Stomach smooth muscle (tissue), 2 donors: ENCODE measurements at regions not wholly inside any gene's neighbourhood (a gene's known extent, or its start where the extent isn't known, plus 50 kb on each side); places are given as distances from the start of the nearest gene placed in this dataset.

Experiments used
- H3K27ac ChIP-seq: one replicate; pipeline ENCODE4 v1.7.0; 2013; ENCODE audit warnings: mild to moderate bottlenecking, low read length, inconsistent platforms
- H3K27me3 ChIP-seq, 2 donors: one replicate each; pipeline ENCODE4 v1.7.0; 2013; ENCODE audit warnings: low read length in 2 of 2; ENCODE audit not compliant: insufficient read depth in 2 of 2, control insufficient read depth in 1 of 2
- H3K36me3 ChIP-seq, 2 donors: one replicate each; pipeline ENCODE4 v1.7.0; 2013; ENCODE audit warnings: low read length in 2 of 2; ENCODE audit not compliant: control insufficient read depth in 2 of 2, insufficient read depth in 2 of 2
- H3K4me1 ChIP-seq: one replicate; pipeline ENCODE4 v1.7.0; 2013; ENCODE audit warnings: low read length; ENCODE audit not compliant: control insufficient read depth, insufficient read depth
- H3K4me3 ChIP-seq, 2 donors: one replicate each; pipeline ENCODE4 v1.7.0; 2013; ENCODE audit warnings: low read length in 2 of 2
- H3K9ac ChIP-seq, 2 donors: one replicate each; pipeline ENCODE4 v1.7.0; 2013; ENCODE audit warnings: low read length in 2 of 2, mild to moderate bottlenecking in 1 of 2
- H3K9me3 ChIP-seq, 2 donors: one replicate each; pipeline ENCODE4 v1.7.0; 2013; ENCODE audit warnings: low read length in 2 of 2; ENCODE audit not compliant: control insufficient read depth in 2 of 2
- donor health status: healthy.
- donor health status: Pancreatic carcinoma.

DNA sequence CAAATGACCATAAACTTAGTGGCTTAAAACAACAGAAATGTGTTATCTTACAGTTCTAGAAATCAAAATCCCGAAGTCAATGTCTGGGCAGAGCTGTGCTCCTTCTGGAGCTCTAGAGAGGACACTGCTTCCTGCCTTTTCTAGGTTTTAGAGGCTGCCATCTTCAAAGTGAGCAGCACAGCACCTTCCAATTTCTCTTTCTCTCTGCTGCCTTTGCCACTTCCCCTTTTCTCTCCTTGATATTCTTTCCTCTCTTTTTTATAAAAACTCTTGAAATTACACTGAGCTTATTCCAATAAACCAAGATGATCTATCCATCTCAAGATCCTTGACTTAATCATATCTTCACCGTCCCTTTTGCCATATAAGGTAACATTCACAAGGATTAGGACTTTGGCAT lies 616.9 kb downstream of the PLPP3 start:
- H3K36me3 ChIP-seq: no peaks in the 10 kb centered on the region

DNA sequence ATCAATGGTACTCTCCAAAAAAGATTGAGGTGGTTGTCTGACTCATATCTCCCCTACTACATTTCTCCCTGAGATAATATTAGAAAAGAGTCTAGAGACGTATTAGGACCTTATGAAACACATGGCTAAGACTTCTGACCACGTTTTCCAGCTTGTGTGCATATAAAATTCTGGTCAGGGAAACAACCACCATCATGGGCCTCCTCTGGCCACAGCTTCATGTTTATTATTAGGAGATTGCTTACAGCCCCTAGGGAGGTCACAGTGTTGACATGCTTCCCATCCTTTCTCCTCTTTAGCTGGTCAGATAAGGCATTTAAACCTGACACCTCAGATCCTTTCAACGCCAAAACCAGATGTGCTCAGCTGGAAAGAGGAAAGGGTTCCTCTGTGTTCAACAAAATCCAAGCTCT lies 620.2 kb downstream of the PLPP3 start:
- H3K36me3 ChIP-seq: no peaks in the 10 kb centered on the region
- no peak overlapping the region for H3K27ac ChIP-seq
- no peaks in the 10 kb centered on the region for H3K27me3 ChIP-seq
- H3K9me3 ChIP-seq: no peaks in the 10 kb centered on the region
- H3K9ac ChIP-seq: no peak overlapping the region
- no peak overlapping the region for H3K4me3 ChIP-seq
- H3K4me1 ChIP-seq: no peaks in the 10 kb centered on the region

More for the DNA sequence above, 616.9 kb downstream of the PLPP3 start:
- Histone ChIP-seq H3K4me3 (no peak overlapping the region), H3K9ac (no peak overlapping the region), H3K27me3 (no peaks in the 10 kb centered on the region), H3K27ac (no peak overlapping the region), H3K9me3 (no peaks in the 10 kb centered on the region), H3K4me1 (no peaks in the 10 kb centered on the region)

DNA sequence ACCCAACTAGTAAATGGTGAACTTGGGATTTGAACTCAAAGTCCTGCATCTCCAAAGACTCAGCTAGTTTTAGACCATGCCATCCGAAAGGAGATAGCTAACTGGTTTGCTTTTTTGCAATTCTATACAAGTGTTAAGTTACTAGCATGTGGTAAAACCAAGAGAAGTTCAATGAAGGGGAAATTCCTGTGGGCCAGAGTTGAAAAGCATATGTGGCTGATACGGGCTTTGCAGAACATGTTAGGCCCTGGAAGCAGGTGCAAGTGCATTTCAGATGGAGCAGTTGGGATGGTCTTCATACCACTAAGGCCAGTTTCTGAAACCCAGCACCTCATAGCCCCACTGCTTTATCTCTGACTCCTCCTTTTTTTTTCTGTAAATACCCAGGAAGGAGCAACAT lies 620.9 kb downstream of the PLPP3 start:
- H3K9ac ChIP-seq: no peak overlapping the region
- H3K9me3 ChIP-seq: peaks cover 0 to 3% of the 10 kb centered on the region in 2 donors
- no peak overlapping the region for H3K27ac ChIP-seq
- H3K4me1 ChIP-seq: no peaks in the 10 kb centered on the region
- H3K36me3 ChIP-seq: no peaks in the 10 kb centered on the region
- H3K4me3 ChIP-seq: no peak overlapping the region
- H3K27me3 ChIP-seq: no peaks in the 10 kb centered on the region

DNA sequence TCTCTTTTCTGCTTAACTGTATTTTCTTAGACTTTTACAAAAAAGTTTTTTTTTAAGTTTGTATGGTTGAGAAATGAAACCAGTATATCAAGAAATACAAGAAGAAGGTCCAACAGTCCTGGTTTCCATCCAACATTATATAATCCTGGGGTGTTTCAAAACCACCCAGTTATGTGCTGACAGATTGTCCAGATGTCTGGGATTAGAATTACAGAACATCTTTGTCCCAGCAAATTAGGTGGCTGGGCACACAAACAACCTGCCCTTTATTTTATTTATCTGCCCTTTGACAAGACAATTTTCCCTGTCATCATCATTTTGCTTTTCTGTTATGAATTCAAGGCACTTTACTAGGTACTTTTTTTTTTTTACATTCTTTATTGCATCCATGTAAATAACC lies 622.1 kb downstream of the PLPP3 start:
- H3K9ac ChIP-seq: no peak overlapping the region
- no peaks in the 10 kb centered on the region for H3K27me3 ChIP-seq
- no peaks in the 10 kb centered on the region for H3K36me3 ChIP-seq
- H3K4me1 ChIP-seq: no peaks in the 10 kb centered on the region
- H3K4me3 ChIP-seq: no peak overlapping the region
- peaks cover 0 to 6% of the 10 kb centered on the region in 2 donors for H3K9me3 ChIP-seq
- H3K27ac ChIP-seq: no peak overlapping the region

DNA sequence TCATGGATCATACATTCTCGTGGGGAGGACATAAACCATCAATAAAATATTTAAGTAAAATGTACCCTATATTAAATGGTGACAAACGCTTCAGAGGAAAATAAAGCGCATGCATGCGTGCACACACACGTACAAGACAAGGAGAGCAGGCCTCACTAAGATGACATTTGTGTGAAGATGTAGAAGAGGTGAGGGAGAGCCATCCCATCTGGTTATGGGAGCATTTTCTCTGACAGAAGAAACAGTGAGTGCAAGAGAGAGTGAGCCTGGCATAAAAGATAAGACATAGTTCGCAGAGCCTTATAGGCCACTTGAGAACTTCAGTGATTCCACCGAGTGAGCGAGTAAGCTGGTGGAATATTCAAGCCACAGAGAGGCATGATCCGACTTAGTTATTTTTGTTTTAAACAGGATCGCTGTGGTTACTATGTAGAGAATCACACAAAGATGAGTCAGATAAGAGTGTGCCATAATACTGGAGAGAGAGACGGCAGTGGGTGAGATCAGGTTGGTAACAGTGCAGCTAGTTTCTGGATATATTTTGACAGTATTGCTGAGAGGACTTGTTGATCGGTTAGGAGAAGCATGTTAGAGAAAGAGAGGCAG lies 624.2 kb downstream of the PLPP3 start:
- Histone ChIP-seq H3K4me1 (no peaks in the 10 kb centered on the region), H3K27me3 (no peaks in the 10 kb centered on the region), H3K36me3 (no peaks in the 10 kb centered on the region), H3K9me3 (peaks cover 0 to 6% of the 10 kb centered on the region in 2 donors), H3K27ac (no peak overlapping the region), H3K9ac (no peak overlapping the region), H3K4me3 (no peak overlapping the region)

DNA sequence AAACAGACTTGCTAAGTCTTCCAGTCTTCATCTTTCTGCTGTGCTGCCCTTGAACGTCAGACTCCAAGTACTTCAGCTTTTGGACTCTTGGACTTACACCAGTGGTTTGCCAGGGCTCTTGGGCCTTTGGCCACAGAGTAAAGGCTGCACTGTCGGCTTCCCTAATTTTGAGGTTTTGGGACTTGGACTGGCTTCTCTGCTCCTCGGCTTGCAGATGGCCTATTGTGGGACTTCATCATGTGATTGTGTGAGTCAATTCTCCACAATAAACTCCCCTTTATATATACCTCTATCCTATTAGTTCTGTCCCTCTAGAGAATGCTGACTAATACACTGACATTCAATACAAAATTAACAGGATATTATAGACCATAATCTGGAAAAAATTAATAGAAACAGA lies 628.1 kb downstream of the PLPP3 start:
- H3K9ac ChIP-seq: no peak overlapping the region
- H3K27me3 ChIP-seq: no peaks in the 10 kb centered on the region
- H3K27ac ChIP-seq: no peak overlapping the region
- H3K9me3 ChIP-seq: peaks cover 0 to 6% of the 10 kb centered on the region in 2 donors
- no peaks in the 10 kb centered on the region for H3K4me1 ChIP-seq
- H3K4me3 ChIP-seq: no peak overlapping the region
- no peaks in the 10 kb centered on the region for H3K36me3 ChIP-seq

DNA sequence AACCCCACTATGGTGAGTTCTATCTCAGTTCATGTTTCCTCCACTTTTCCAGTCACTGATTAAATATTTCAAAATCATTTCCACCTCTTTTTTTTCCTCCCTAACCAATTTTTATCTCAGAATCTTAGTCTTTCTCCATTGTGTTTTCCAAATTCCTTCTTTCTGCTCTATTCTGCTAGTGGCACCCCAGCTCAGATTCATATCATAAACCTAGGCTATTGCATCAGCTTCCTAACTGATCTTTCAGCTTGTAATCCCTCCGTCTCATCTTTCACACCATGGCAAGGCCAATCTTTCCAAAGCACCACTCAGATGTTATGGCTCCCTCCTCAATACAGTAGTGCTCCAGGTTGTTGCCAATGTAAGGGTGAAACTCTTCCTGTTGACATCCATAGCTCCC lies 631.9 kb downstream of the PLPP3 start:
- H3K9me3 ChIP-seq: no peaks in the 10 kb centered on the region
- no peak overlapping the region for H3K27ac ChIP-seq
- H3K4me1 ChIP-seq: peaks cover 2% of the 10 kb centered on the region
- H3K27me3 ChIP-seq: no peaks in the 10 kb centered on the region
- H3K36me3 ChIP-seq: no peaks in the 10 kb centered on the region
- no peak overlapping the region for H3K4me3 ChIP-seq
- H3K9ac ChIP-seq: no peak overlapping the region

DNA sequence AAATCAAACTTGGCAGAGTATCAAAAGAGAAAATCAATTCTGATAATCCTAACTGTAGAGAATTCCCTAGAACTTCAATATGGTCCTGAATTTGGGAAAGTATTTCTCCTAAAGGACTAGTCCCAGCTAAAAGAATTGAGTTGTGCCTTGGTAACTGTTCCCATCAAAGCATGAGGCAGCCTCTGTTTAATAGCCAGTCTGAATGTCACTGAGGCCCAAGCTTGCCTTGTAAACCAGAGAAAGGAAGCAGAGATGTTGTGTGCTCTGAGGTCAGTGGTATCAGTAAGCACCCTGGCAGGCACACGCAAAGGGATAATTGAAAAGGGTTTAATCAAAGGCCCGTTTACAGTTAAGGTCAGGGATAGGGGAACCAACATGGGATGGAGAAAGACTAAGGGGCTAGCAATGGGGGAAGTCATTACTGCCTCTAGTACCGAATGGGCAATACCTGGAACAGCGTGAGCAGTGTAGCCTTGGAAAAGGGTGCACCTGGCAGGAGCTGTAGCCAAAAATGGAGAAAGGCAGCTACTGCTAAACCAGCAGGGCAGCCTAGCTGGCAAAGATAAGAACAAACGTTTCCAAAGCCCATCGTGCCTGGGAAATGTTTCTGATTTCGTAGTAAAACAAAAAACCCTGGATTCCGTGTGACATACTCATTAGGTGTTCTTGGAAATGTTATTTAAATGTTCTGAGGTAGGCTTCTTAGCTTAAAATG lies 635.5 kb downstream of the PLPP3 start:
- Histone ChIP-seq H3K9ac (no peak overlapping the region), H3K9me3 (no peaks in the 10 kb centered on the region), H3K4me1 (peaks cover 5% of the 10 kb centered on the region), H3K4me3 (no peak overlapping the region), H3K36me3 (no peaks in the 10 kb centered on the region), H3K27ac (no peak overlapping the region), H3K27me3 (no peaks in the 10 kb centered on the region)

DNA sequence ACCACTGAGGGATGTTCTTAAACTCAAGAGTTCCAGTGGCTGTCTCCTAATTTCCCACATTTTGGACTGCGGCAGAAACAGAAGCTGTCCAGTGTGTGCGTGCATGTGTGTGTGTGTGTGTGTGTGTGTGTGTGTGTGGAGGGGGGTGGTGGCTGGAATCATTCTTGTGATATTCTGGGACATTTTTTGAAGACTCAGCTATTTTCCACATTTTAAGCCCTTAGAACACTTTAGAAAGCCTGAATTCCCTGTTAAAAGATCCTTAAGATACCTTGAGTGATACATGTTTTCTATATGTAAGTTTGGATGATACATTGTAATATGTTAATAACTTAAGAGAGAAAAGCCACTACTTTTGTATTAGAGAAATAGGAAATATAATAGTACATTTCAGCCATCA lies 636.4 kb downstream of the PLPP3 start:
- no peaks in the 10 kb centered on the region for H3K9me3 ChIP-seq
- no peak overlapping the region for H3K4me3 ChIP-seq
- no peaks in the 10 kb centered on the region for H3K27me3 ChIP-seq
- H3K4me1 ChIP-seq: peaks cover 13% of the 10 kb centered on the region
- H3K36me3 ChIP-seq: no peaks in the 10 kb centered on the region
- no peak overlapping the region for H3K27ac ChIP-seq
- no peak overlapping the region for H3K9ac ChIP-seq

DNA sequence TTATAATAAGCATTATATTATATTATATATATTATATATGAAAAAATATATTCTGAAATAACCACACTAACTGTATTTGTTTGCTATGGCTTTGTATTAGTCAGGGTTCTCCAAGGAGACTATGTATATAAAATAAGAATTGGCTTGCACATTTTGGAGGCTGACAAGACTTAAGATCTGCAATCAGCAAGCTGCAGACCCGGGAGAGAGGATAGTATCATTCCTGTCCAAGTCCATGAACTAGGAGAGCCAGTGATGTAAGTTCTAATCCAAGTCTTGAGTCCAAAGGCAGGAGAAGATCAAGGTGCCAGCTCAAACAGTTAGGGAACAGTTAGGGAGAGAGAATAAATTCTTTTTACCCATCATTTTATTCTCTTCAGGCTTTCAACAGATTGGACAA lies 639.5 kb downstream of the PLPP3 start:
- H3K4me1 ChIP-seq: peaks cover 15% of the 10 kb centered on the region
- no peaks in the 10 kb centered on the region for H3K9me3 ChIP-seq
- H3K36me3 ChIP-seq: no peaks in the 10 kb centered on the region
- no peak overlapping the region for H3K27ac ChIP-seq
- no peaks in the 10 kb centered on the region for H3K27me3 ChIP-seq
- no peak overlapping the region for H3K4me3 ChIP-seq
- no peak overlapping the region for H3K9ac ChIP-seq

DNA sequence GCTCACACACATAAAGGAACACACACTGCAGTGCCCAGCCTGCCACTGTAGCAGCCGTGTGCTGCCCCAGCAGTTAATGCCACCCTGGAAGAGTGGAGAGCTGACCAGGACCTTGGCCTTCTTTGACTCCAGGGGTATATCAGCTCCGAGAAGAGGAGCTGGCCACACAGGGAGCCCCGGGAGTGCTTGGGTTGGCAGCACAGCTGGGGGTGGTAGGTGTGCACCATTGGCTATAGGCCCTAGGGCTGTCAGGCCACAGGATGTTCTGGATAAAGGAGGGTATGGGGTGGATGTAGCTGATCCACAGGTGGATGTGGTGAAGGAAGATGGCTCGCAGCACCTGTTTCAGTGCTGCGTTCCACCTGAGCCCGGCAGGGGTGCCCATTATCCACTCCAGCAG lies 640.5 kb downstream of the PLPP3 start:
- Histone ChIP-seq H3K4me1 (peaks cover 13% of the 10 kb centered on the region), H3K9me3 (no peaks in the 10 kb centered on the region), H3K27me3 (no peaks in the 10 kb centered on the region), H3K9ac (no peak overlapping the region), H3K27ac (no peak overlapping the region), H3K36me3 (no peaks in the 10 kb centered on the region), H3K4me3 (no peak overlapping the region)
